Esophagus squamous epithelium (tissue), 5 donors: ENCODE measurements at regions not wholly inside any gene's neighbourhood (a gene's known extent, or its start where the extent isn't known, plus 50 kb on each side); places are given as distances from the start of the nearest gene placed in this dataset.

ENCODE experiments used
- DNase-seq: peaks from one replicate; lab custom pipeline; 2025; lab: John Stamatoyannopoulos, UW
- H3K27ac ChIP-seq, 4 donors: fragments of 200-600 bp; sonication (generic); one replicate each; pipeline ENCODE4 v1.5.1; 2016 to 2019; ENCODE audit warnings: mild to moderate bottlenecking in 1 of 4
- H3K27me3 ChIP-seq, 4 donors: fragments of 200-600 bp; sonication (generic); 1 replicate in 3 of 4; 2 replicates in 1 of 4; pipeline versions ENCODE4 v1.5.1 to v1.6.0; 2017 to 2021; ENCODE audit warnings: antibody characterized with exemption in 1 of 4
- H3K36me3 ChIP-seq, 3 donors: fragments of 200-600 bp; sonication (generic); one replicate each; pipeline ENCODE4 v1.5.1; 2016 to 2019
- H3K4me1 ChIP-seq, 3 donors: fragments of 200-600 bp; sonication (generic); one replicate each; pipeline ENCODE4 v1.5.1; 2017 to 2019
- H3K4me3 ChIP-seq, 4 donors: fragments of 200-600 bp; sonication (generic); 1 replicate in 3 of 4; 2 replicates in 1 of 4; pipeline ENCODE4 v1.5.1; 2016 to 2019; ENCODE audit warnings: mild to moderate bottlenecking in 2 of 4, moderate library complexity in 1 of 4
- H3K9me3 ChIP-seq, 3 donors: fragments of 200-600 bp; sonication (generic); one replicate each; pipeline ENCODE4 v1.5.1; 2016 to 2019
- CTCF ChIP-seq, 6 experiments: fragments of 450-650 bp in 4 of 6; fragments of 200-600 bp in 2 of 6; sonication (generic) in 2 of 6; IDR thresholded peaks; one replicate each; pipeline ENCODE4 v1.5.1; 2016 to 2019; ENCODE audit warnings: antibody characterized with exemption in 6 of 6, mild to moderate bottlenecking in 4 of 6, moderate library complexity in 4 of 6
- POLR2A ChIP-seq, 4 donors: fragments of 450-650 bp; IDR thresholded peaks; one replicate each; pipeline ENCODE4 v1.6.1; 2017; ENCODE audit warnings: antibody characterized with exemption in 4 of 4, mild to moderate bottlenecking in 4 of 4, moderate library complexity in 3 of 4
- WGBS, 2 donors: methylation state at CpG; one replicate each; pipeline ENCODE4 v1.1.5; 2018; 5-methylcytosine and 5-hydroxymethylcytosine counted together
- intact Hi-C: fragments of 100-400 bp; cut with DNase I; formaldehyde crosslinking; loops from one replicate; pipeline ENCODE4 v1.15.0; 2022
- donor health status: DM: yes; HTN: yes; CAD: no.

- no peaks in the 10 kb centered on the region for H3K4me1 ChIP-seq
- DNase-seq: no peak
- H3K36me3 ChIP-seq: no peaks in the 10 kb centered on the region
- intact Hi-C loops: no loop called here
- no peak overlapping the region for H3K4me3 ChIP-seq
- H3K9me3 ChIP-seq: no peaks in the 10 kb centered on the region
- no peak overlapping the region for H3K27ac ChIP-seq
- no peak for TF ChIP-seq CTCF (IDR thresholded peaks at IDR 0.05)
- TF ChIP-seq POLR2A (IDR thresholded peaks at IDR 0.05): no peak
- 91 to 94% methylated on average over 13 of the region's 17 CpGs for WGBS, 2 donors
- H3K27me3 ChIP-seq: no peaks in the 10 kb centered on the region
Measured at GRCh38 chr2:146807568-146808168, 1037.2 kb upstream of the ACVR2A start.

- Histone ChIP-seq H3K27ac (no peak overlapping the region), H3K27me3 (no peaks in the 10 kb centered on the region), H3K4me3 (no peak overlapping the region), H3K4me1 (no peaks in the 10 kb centered on the region), H3K9me3 (no peaks in the 10 kb centered on the region), H3K36me3 (no peaks in the 10 kb centered on the region)
- intact Hi-C loops: no loop called here
- WGBS, 2 donors: 57 to 62% methylated on average over 2 of the region's 2 CpGs
- TF ChIP-seq CTCF (IDR thresholded peaks at IDR 0.05) (no peak), POLR2A (IDR thresholded peaks at IDR 0.05) (no peak)
- no peak for DNase-seq
Measured at GRCh38 chr2:146806364-146807005, 1038.3 kb upstream of the ACVR2A start.

- 80 to 91% methylated on average over 4 of the region's 4 CpGs for WGBS, 2 donors
- TF ChIP-seq POLR2A (IDR thresholded peaks at IDR 0.05) (no peak), CTCF (IDR thresholded peaks at IDR 0.05) (no peak)
Measured at GRCh38 chr2:146804288-146804687, 1040.5 kb upstream of the ACVR2A start.

GRCh38 chr2:146801886-146802285 lies 1042.9 kb upstream of the ACVR2A start:
- H3K4me3 ChIP-seq: no peak overlapping the region
- TF ChIP-seq CTCF (IDR thresholded peaks at IDR 0.05): no peak
- no peak for TF ChIP-seq POLR2A (IDR thresholded peaks at IDR 0.05)
- H3K36me3 ChIP-seq: no peaks in the 10 kb centered on the region
- no peaks in the 10 kb centered on the region for H3K9me3 ChIP-seq
- WGBS, 2 donors: 50 to 61% methylated on average over 1 of the region's 1 CpG
- no peak for DNase-seq
- no peak overlapping the region for H3K27ac ChIP-seq
- H3K27me3 ChIP-seq: no peaks in the 10 kb centered on the region
- no peaks in the 10 kb centered on the region for H3K4me1 ChIP-seq
- intact Hi-C loops: no loop called here

More at GRCh38 chr2:146804288-146804687, 1040.5 kb upstream of the ACVR2A start:
- intact Hi-C loops: no loop called here
- Histone ChIP-seq H3K27ac (no peak overlapping the region), H3K4me1 (no peaks in the 10 kb centered on the region), H3K9me3 (no peaks in the 10 kb centered on the region), H3K27me3 (no peaks in the 10 kb centered on the region), H3K4me3 (no peak overlapping the region), H3K36me3 (no peaks in the 10 kb centered on the region)
- no peak for DNase-seq

- 56 to 69% methylated on average over 2 of the region's 2 CpGs for WGBS, 2 donors
- Histone ChIP-seq H3K27ac (no peak overlapping the region), H3K36me3 (no peaks in the 10 kb centered on the region), H3K4me1 (no peaks in the 10 kb centered on the region), H3K4me3 (no peak overlapping the region), H3K9me3 (peaks cover 0 to 19% (median 10%) of the 10 kb centered on the region in 3 donors), H3K27me3 (no peaks in the 10 kb centered on the region)
- no peak for TF ChIP-seq POLR2A (IDR thresholded peaks at IDR 0.05)
- no peak for TF ChIP-seq CTCF (IDR thresholded peaks at IDR 0.05)
- intact Hi-C loops: no loop called here
- DNase-seq: no peak
Measured at GRCh38 chr2:146786396-146786795, 1058.4 kb upstream of the ACVR2A start.
